HG03159 (cell line): ENCODE measurements at regions not wholly inside any gene's neighbourhood (a gene's known extent, or its start where the extent isn't known, plus 50 kb on each side); places are given as distances from the start of the nearest gene placed in this dataset.

Experiments used
- ATAC-seq: cut with Tn5 transposase; IDR thresholded peaks from one replicate; pipeline ENCODE4 v1.9.1; 2021; ENCODE audit warnings: mild to moderate bottlenecking, moderate library complexity; ENCODE audit not compliant: unreplicated experiment

DNA sequence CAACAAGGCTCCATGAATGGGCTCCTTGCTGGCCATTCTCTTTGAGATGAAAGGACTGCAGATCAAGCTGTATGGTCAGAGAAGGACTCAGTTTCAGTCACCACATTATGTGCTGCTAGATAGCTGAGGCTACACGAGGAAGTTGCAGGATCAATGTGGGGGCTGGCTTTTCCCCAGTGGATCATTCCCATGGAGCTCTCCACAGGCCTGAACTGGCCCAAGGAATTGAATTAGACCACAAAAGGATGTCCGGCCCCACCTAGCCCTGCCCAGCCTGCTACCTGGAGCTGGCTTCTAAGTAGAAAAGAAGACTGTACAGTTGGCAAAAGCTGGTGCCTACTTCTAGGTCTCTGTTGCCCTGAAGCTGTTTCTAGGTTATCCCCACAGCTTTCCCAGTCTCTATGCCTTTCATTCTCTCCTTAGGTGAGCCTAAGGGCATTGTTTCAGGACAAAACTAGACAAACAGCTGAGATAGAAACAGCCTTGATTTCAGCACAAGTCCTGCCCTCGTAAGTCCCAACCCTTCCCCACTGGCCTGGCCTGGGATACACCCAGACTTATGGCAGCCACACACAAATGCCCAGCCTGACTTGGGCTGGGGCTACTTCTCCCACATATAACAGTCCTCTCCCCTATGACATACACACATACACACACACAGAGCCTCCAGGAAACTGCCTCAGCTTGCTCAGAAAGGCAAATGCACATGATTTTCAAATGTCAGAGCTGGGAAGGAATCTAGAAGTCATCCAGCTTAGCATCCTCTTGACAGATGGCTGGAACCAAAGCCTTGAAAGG, 129.1 kb upstream of the NCAM1 start:
- no peak for ATAC-seq

DNA sequence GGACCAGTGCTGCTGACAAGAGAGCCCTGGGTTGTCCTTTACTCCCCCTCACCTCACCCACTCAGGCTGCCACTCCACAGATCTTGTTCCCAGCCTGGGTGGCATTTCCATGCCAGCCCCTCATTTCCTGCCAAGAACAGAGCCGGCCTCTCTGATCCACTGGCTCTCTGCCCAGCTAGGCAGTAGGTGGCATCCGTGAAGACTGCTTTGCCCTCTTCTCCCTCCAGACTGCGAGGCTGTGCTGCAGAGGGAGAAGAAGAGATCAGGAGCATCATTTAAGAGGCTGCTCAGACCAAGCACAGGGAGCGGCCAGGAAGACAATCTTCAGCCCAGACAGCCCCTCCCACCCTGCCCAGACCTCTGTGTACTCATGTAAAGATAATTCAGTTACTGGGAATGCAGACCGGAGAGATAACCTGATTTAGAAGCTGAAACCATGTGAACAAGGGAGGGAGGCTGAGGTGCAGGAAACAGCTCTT, 126.9 kb upstream of the NCAM1 start:
- no peak for ATAC-seq

- no peak for ATAC-seq
Observed at GRCh38 chr11:112835591-112836255, 125.5 kb upstream of the NCAM1 start.

DNA sequence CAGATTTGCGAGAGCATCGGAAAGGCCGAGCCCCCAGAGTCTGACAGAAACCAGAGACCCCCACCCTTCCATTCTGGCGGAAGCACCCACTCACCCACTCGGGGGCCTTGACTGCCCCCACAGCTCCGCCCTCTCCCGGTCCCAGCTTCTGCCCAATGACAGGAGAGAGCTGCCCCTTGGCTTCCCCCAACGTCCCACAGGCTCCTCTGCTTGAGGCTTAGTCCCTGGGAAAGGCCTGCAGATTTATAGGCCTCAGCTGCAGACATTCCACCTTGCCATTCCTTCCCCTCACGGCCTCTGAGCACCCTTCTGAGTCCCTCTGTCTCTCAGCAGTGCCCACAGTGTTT, 125.0 kb upstream of the NCAM1 start:
- no peak for ATAC-seq

DNA sequence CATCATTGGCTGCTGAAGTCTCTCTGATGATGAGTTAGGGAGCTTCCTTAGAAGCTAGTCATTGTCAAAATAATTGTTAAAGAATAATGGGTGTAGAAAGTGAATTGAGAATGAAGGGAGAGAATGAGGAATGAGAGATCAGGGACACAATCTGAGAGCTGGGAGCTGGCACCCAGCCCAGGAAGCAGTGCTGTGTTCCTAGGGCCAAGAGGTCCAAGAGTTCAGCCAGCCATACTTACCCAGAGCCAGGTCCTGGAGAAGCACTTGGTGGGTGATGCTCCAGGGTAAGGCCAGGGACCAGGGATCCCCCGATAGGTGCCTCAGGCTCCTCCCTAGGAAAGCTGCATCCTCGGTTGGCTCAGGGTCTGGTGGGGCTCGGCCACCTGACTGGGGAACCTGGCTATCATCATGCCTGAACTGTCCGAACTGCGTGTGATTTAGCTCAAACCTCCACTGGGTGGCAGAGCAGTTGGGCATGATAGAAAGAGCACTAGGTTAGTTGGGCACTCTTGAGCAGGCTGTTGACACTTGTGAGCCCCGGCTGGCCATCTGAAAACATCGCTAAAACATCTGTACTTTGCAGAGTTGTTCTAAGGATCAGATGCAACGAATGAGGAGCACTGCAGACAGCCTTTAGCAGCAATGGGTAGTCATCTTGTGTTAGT, 123.9 kb upstream of the NCAM1 start:
- ATAC-seq, result no peak

DNA sequence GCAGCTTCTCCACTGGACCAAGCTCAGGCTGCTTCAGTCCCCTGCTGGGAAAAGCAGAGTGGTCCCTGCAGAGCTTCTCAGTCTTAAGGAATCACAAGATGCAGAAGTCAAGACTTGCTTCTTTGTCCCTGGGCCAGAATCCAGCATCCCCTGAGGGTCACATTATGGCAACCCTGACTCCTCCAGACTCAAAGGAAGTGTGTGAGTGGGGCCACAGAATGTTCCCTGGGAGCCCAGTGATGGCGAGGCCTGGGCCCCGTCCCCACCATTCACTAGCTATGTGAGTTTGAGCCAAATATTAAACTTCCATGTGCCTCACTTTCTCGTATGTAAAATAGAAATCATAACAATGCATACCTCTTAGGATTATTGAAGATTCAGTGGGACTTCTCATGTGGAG, 122.2 kb upstream of the NCAM1 start:
- ATAC-seq, result no peak

GRCh38 chr11:112841729-112842128, 119.5 kb upstream of the NCAM1 start:
- ATAC-seq, result no peak

DNA sequence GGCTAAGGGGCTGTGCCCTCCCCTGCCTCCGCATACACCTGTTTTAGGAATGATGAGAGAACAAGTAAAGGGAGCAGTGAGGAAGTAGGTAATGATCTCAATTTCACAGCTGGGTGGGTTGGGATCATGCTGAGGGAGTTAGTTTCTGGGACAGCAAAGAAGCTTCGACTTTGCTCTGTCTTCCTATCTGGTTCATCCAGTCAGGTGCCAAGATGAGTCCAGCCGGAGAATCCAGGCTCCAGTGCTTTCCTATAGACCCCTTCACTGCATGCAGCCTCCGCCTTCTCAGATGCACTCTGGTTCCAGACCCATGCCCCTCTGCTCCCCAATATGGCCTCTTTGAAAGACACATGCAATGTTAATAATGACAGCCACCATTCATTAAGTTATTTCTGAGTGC, 119.1 kb upstream of the NCAM1 start:
- ATAC-seq, result no peak

GRCh38 chr11:112844517-112844916, 116.7 kb upstream of the NCAM1 start:
- ATAC-seq, result no peak

- ATAC-seq, result no peak
Observed at GRCh38 chr11:112847568-112847967, 113.7 kb upstream of the NCAM1 start.

- no peak for ATAC-seq
Observed at GRCh38 chr11:112852143-112852866, 108.9 kb upstream of the NCAM1 start.

DNA sequence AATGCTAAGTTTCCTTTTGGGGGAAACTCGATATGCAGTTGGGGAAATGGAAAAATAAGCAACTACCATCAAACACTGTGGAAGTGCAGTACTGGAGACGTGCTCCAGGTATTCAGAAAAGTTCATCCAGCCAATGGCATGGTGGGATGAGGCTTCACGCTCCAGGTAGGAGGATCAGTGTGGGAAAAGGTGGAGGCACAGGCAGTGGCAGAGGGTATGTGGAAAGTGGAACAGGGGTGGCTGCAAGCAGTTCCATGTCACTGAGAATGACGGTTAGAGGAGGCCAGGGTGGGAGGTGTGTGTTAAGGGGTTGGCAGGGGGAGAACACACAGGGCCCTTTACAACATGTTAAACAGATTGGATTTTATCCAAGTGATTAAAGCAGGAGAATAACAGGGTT, 105.1 kb upstream of the NCAM1 start:
- ATAC-seq, result no peak

GRCh38 chr11:112856591-112856990, 104.6 kb upstream of the NCAM1 start:
- no peak for ATAC-seq

DNA sequence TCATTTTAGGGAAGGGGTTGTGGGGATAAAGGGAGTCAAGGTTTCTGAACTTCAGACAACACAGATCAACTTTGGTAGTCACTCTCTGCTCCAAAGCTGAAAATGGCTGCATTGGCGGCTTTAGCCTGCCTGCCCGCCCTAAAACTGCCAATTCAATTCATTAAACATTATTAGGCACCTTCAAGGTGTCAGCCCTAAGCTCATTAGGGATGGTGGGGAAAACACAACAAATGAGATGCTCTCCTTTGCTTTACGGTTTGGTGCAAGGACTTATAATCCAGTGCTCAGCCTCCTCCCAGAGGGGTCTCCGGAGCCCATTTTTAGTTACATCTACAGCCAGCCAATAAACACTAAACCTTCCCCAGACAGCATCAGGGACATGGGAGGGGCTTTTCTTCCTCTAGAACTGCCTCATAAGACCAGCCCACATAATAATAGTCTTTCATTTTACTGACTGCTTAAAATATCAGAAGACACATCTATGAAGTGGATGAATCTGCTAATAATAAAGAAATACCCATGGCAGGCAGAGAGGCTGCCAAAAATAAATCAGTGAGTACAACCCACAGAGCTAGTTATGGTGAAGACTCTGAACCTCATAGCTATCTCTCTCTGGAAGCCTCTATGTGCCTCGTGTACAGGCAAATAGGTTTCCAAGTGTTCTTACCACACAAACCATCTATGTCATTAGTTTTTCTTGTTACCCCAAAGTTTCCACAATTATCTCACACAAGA, 102.8 kb upstream of the NCAM1 start:
- ATAC-seq, result no peak

- ATAC-seq, result no peak
Observed at GRCh38 chr11:112859787-112860186, 101.4 kb upstream of the NCAM1 start.

GRCh38 chr11:112861356-112861755, 99.9 kb upstream of the NCAM1 start:
- ATAC-seq, result no peak

DNA sequence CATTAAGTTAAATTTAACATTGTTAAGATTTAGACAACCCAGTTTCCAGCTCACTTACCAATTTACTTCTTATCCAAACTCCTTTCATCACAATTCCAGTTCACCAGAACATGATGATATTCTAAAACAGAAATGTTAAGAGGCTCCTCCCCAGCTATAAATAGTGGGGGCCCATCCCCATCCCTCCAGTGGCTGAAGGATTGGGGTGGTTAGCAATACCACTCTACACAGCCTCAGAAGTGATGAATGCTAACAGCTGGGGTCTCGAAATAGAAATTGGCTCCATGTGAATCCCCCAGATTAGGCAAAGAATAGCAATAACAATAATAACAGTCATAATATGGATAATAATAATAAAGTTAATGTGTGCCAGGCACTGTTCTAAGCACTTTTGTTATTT, 97.9 kb upstream of the NCAM1 start:
- no peak for ATAC-seq

- no peak for ATAC-seq
Observed at GRCh38 chr11:112864672-112865071, 96.5 kb upstream of the NCAM1 start.

GRCh38 chr11:112871909-112872500, 89.2 kb upstream of the NCAM1 start:
- ATAC-seq, result no peak

- no peak for ATAC-seq
Observed at GRCh38 chr11:112874980-112875379, 86.2 kb upstream of the NCAM1 start.
